ENCODE measurements at regions not wholly inside any gene's neighbourhood (a gene's known extent, or its start where the extent isn't known, plus 50 kb on each side); places are given as distances from the start of the nearest gene placed in this dataset.
"Not testable (repeated sequence)": the region's sequence is repeated elsewhere in the genome, so short reads cannot be mapped to it uniquely, and the experiment has no call there.

GRCh38 chr12:17564630-17565029 lies 525.4 kb downstream of the RERGL start:
- not testable (repeated sequence) for FAIRE-seq; DNase-seq (ENCODE audit: insufficient read length, low spot score)

GRCh38 chr12:17550011-17550410 lies 540.0 kb downstream of the RERGL start:
- DNase-seq (ENCODE audit: insufficient read length, low spot score) = no peak
- no peak for FAIRE-seq

GRCh38 chr12:17540921-17541320 lies 549.1 kb downstream of the RERGL start:
- no peak for DNase-seq (ENCODE audit: insufficient read length, low spot score)
- no peak for FAIRE-seq

- FAIRE-seq (no peak), DNase-seq (ENCODE audit: insufficient read length, low spot score) (no peak)
Measured at GRCh38 chr12:17528394-17528793, 561.6 kb downstream of the RERGL start.

- FAIRE-seq = no peak
- no peak for DNase-seq (ENCODE audit: insufficient read length, low spot score)
Measured at GRCh38 chr12:17527021-17527420, 563.0 kb downstream of the RERGL start.

- FAIRE-seq (no peak), DNase-seq (ENCODE audit: insufficient read length, low spot score) (no peak)
Measured at GRCh38 chr12:17511369-17511768, 578.6 kb downstream of the RERGL start.

- no peak for FAIRE-seq
- no peak for DNase-seq (ENCODE audit: insufficient read length, low spot score)
Measured at GRCh38 chr12:17507336-17507735, 582.7 kb downstream of the RERGL start.

GRCh38 chr12:17503742-17504141 lies 586.3 kb downstream of the RERGL start:
- DNase-seq (ENCODE audit: insufficient read length, low spot score) (no peak), FAIRE-seq (no peak)

- FAIRE-seq = no peak
Measured at GRCh38 chr12:17489452-17489851, 600.5 kb downstream of the RERGL start.

GRCh38 chr12:17478908-17479673 lies 610.9 kb downstream of the RERGL start:
- FAIRE-seq (no peak), DNase-seq (ENCODE audit: insufficient read length, low spot score) (no peak)

More at GRCh38 chr12:17489452-17489851, 600.5 kb downstream of the RERGL start:
- DNase-seq (ENCODE audit: insufficient read length, low spot score) = no peak

GRCh38 chr12:17470460-17470859 lies 619.5 kb downstream of the RERGL start:
- FAIRE-seq (no peak), DNase-seq (ENCODE audit: insufficient read length, low spot score) (no peak)

GRCh38 chr12:17459214-17459613 lies 630.8 kb downstream of the RERGL start:
- DNase-seq (ENCODE audit: insufficient read length, low spot score) (no peak), FAIRE-seq (no peak)

- DNase-seq (ENCODE audit: insufficient read length, low spot score) = no peak
- no peak for FAIRE-seq
Measured at GRCh38 chr12:17456486-17456885, 633.5 kb downstream of the RERGL start.

GRCh38 chr12:17438141-17438540 lies 651.9 kb downstream of the RERGL start:
- FAIRE-seq = no peak
- no peak for DNase-seq (ENCODE audit: insufficient read length, low spot score)

GRCh38 chr12:17416748-17417147 lies 673.2 kb downstream of the RERGL start:
- FAIRE-seq (no peak), DNase-seq (ENCODE audit: insufficient read length, low spot score) (no peak)

- no peak for DNase-seq (ENCODE audit: insufficient read length, low spot score)
- FAIRE-seq = no peak
Measured at GRCh38 chr12:17414596-17414995, 675.4 kb downstream of the RERGL start.

GRCh38 chr12:17411662-17412061 lies 678.3 kb downstream of the RERGL start:
- no peak for FAIRE-seq

GRCh38 chr12:17388679-17389078 lies 701.3 kb downstream of the RERGL start:
- FAIRE-seq = no peak
- DNase-seq (ENCODE audit: insufficient read length, low spot score) = no peak

More at GRCh38 chr12:17411662-17412061, 678.3 kb downstream of the RERGL start:
- DNase-seq (ENCODE audit: insufficient read length, low spot score) = no peak

- no peak for FAIRE-seq
- DNase-seq (ENCODE audit: insufficient read length, low spot score) = no peak
Measured at GRCh38 chr12:17383321-17383720, 706.7 kb downstream of the RERGL start.

- FAIRE-seq (no peak), DNase-seq (ENCODE audit: insufficient read length, low spot score) (no peak)
Measured at GRCh38 chr12:17381211-17381610, 708.8 kb downstream of the RERGL start.

- DNase-seq (ENCODE audit: insufficient read length, low spot score) (no peak), FAIRE-seq (no peak)
Measured at GRCh38 chr12:17372508-17372907, 717.5 kb downstream of the RERGL start.

GRCh38 chr12:17371491-17372215 lies 718.3 kb downstream of the RERGL start:
- no peak for DNase-seq (ENCODE audit: insufficient read length, low spot score)
- FAIRE-seq = no peak

Data from HTR-8/SVneo (cell line).